HK-2 (cell line): ENCODE measurements at regions not wholly inside any gene's neighbourhood (a gene's known extent, or its start where the extent isn't known, plus 50 kb on each side); places are given as distances from the start of the nearest gene placed in this dataset.

Experiments used
- DNase-seq: peaks from one replicate; pipeline ENCODE4 v3.0.0-alpha.2; 2018; ENCODE audit not compliant: unreplicated experiment

DNA sequence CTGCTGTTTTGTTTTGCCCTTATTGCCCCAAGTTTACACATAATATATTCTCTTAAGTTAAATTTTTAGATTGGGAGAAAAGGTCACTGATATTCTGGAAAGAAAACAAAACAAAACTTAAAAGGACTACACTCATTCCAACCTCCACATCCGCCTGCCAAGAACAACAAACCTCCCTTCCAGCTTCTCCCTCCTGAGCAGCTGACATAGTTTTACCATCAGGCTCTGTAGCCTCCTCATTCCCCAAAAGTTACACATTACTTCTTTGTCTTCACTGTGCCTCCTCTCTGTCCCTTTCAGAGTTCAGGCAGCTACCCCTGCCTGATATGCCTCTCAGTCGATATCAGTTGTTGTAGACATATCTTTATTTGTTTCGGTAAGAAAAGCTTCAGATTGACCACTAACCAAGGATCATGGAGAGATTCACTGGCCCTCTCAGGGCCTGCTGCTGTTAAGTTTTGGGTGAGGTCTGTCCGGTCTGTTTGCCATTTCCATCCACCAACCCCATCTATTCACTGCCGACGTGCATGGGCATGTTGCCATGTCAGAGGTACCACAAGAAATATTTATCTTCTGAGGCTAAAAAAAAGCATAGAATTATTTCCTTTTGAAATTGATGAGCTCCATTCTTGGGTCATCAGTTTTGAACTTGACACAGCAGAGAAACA lies 164.1 kb downstream of the GASK1B start:
- no peak for DNase-seq

DNA sequence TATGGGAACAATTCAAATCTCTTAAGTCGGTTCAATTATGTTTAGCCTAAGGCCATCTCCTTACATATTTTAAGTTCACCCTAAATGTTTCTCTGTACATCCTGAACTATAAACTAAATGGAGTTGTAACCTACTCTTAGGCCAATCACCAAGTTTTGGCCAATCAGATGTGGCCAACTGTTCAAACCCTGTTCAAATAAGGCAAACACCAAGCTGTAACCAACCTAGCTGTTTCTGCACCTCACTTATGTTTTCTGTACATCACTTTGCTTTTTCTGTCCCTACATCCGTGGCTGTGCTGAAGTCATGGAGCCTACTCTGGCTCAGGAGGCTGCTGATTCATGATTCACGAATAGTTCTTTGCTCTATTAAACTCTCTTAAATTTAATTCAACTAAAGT lies 165.3 kb downstream of the GASK1B start:
- DNase-seq: no peak

DNA sequence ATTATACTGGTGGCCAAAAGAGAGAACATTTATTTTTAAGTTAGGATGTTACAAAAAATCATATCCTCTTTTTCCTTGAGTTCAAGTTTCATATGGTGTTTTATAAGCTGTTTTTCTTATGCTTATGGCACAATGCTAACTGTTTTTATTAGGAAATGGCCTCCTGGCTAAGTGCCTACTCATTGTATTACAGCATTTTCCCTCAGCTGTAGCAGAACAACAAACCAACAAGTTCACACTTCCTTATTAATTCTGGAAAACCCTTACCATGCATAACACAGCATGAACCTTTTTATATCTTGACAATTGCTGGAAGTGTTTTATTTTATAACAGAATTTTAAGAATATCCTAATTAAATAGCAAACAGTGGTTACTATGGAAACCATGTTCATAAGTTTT lies 165.8 kb downstream of the GASK1B start:
- no peak for DNase-seq

DNA sequence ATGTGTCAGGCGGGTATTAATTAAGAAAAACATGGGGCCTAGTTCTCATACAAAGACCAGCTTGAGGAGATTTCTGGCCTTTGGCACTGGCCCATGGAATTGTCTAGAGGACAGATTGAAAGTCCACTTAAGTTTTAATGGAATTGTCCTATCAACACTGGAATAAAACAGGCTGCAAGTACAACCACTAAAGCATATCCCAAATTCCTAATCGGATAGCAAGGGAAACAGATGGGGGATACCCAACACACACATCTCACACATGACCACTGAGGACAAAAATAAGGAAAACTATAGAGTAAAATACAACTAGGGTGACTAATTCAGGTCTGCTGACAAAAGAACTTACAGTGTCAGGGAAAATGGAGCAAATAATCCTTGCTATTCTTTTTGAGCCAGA lies 167.8 kb downstream of the GASK1B start:
- no peak for DNase-seq

DNA sequence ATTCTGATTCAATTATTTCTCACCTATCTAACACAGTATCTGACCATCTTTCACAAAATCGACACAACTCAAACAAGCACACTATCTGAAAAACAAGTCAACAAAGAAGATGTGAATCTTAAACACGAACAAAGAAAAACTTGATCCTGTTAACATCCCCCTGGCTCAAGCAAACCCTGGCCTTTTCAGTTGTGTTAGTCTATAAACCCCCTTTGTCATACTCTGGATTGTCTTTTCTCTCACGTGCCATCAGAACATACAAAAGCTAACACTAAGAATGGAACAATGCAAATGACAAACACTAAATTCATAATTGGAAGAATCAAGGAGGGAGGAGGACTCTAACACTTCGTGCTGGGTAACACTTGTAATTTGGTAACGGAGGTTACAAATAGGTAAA lies 168.7 kb downstream of the GASK1B start:
- no peak for DNase-seq

DNA sequence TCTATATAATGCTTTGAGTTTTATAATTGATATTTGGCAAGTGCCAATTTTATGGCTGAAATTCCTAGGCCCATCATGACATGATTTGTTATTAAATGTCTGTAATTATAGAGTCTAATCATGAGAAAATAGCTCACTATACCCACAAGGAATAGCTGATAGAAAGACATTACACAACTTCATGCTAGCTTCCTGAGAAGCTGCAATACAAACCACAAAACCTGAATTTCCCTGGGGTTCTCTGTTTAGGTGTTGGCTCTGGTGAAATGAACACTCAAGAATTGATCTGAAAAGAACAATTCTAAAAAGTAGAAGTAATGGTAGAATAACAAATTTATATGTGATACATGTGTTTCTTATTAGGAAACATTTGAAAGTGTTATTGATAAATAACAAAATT lies 169.6 kb downstream of the GASK1B start:
- no peak for DNase-seq

DNA sequence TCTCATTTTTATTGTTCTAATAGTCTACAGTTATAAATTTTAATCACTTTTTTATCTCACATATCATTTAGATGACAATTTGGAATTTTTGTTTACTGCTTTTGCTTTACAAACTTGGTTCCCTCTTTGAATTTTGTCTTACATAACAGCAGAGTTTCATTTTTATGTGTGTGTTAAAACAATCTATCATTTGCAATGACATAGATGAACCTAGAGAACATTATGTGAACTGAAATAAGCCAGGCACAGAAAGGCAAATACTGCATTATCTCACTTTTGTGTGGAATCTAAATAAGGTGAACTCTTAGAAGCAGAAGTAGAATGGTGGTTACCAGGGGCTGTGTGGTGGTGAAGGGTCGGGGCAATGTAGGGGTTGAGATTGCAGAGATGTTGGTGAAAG lies 170.7 kb downstream of the GASK1B start:
- DNase-seq: no peak

DNA sequence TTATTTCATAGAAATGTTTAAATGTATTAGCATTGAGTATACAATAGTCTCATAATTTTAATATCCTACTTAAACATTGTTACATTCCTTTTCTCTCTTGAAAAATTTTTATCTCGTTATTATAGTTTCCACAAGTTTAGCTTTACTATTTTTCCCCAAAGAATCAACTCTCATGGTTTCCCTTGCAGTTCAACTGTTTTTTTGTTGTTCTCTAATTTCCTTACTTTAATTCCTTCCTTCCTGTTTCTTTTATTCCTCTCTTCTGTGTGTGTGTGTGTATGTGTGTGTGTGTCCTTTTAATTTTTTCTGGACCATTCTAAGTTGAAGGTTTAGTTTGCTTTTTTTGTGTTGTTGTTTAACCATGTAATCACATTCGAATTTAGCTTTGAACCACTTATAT lies 171.1 kb downstream of the GASK1B start:
- no peak for DNase-seq

DNA sequence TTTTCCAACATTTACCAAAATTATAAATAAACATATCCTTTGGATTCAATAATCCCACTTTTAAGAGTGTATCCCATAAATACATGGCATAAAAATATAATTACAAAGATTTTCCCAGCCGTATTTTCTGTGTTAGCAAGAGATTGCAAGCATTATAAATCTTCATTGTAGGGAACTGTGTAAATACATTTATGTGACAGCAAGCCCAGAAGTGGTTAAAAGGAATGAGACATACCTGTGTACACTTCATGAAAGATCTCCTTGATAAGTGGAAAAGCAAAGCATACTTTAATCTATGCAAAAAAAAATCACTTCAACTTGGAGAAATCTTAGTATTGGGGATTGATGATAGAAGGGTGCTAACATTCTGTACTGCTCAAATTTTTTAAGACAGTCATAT lies 173.1 kb downstream of the GASK1B start:
- DNase-seq: no peak

DNA sequence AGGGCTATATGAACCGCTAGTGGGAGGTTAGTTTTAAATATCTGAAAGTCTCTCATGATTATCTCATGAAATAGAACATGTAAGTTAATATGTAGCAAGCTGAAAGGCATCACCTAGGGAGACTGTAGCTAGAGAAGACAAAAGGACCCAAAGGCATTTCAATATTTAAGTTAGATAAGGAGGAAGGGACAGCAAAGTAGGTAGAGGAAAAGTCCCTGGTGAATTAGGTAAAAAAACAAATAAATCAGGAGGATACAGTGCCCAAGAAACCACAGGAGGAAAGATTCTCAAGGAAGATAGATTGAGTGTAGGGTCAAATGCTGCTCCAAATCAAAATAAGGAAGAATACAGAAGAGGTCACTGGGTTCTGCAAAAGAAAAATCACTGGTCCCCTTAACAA lies 175.5 kb downstream of the GASK1B start:
- DNase-seq: no peak

DNA sequence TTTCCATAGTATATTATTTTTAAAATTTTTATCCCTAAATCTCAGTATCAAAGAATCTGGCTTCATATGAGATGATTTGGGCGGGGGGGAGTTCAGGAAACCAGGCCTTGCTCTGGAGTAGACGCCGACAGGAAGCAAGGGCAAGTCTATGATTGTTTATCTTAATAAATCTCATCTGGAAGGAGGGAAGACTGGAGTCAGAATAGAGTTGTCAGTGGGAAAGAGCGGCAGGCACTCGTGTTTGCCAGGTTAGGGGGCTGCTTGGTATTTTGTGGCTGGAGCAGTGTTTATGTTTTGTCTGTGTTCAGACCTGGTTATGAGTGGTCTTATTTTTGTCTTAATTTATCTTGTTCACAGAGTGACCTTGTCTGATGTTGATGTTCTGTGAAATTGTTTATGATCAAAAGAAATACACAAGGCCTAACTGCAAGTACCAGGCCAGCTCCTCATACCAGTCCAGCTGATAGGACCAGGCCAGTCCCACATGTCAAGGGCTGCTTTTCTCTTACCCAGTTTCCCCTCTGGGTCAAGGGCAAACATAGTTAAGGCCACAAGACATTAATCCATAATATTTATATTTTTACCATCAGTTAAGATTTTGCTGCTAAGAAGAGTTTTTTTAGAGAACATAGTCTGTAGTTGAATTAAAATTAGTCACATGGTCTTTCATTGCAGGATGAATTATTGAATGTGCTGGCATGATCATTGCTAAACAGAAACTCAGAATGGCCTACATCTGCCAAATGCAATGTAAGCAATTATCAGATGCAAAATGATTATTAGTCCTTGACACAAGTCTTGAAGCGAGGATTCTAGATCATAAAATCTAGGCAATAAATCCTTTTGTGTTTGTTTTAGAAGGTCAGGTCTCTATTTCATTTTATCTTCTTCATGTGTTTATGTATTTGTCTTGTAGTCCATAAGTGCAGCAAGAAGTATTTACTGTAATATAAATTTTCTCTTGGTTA lies 176.5 kb downstream of the GASK1B start:
- no peak for DNase-seq

DNA sequence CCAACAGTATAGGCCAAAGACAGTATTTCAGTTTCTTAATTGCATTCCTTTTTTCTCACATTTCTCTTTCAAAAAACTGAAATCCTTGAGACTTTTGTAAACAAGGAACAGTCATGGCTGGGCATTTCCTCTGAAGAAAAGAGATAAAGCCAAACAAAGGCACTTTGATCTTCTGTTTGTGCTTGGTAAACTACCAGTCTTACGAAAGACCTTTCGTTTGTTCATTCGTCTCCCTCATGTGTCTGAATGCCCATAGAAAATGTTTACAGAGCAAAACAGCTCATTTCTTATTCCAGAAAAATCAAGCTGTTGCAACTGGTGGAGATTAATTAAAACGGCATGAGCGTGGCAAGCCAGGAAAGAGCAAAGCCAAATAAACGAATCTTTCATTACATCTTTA lies 178.0 kb downstream of the GASK1B start:
- no peak for DNase-seq

DNA sequence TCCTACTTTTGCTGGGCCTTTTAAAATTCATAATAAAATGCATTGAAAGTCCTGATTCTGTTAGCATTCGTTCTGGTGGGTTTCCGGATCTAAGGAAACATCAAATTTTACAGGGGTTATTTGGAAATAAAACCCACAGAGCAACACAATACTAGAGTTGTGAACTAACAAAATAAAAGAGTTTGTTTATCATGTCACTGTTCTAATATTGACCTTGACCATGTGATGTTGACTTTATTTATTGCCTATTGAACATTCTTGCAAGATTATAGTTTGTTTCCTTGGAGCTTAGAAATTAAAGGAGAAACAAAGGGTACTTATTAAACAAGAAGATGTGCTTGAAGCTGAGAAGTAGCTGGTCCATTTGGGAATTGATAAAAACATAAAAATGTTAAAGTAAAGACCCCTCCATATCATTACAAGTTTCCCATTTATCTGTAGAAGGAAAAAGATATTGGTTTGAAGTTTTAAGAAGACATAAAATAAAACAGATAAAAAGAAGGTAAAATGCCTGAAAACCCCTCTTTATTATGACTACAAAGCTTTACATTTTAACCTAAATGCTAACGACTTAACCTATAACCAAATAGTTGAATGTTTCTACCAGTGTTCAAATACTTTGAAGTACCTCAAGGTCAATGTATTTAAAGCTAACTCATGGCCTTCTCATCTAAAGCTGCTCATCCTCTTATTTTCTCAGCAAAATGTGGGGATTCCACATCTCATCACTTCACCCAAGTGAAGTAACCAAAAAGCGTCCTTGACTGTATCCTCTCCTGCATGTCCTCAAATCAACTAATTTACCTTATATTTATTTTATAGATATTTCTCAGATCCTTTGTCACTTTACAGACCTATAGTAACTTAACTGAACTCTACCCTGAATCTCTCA lies 179.6 kb downstream of the GASK1B start:
- DNase-seq: no peak

DNA sequence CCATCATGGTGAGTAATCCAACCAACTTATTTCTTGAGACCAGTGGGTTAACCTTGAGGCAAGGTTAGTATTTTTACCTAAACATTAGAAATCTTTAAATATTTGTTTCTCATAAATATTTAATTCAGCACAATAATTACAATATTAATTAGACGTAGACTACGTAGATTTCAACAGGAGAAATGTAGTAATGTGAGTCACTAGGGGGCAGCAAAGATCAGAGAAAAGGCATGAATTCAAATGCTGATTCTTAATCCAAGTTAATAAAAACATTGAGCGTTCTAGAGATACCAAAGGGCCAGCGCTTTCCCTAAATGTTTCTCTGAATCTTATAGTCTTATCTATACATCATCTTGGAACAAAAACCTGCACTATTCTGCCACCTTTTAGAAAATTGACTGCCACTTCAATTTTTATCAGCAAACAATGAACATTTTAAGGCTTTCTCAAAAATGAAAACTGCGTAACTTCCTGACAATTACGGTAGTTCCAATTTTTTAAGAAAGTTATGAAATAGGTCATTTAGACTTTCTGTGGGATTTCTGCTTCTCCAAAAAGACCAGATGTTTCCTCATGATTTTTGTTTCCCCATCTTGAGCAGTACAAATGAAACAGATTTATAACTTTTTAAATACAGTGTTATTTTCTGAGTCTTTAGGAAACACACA lies 180.7 kb downstream of the GASK1B start:
- no peak for DNase-seq

DNA sequence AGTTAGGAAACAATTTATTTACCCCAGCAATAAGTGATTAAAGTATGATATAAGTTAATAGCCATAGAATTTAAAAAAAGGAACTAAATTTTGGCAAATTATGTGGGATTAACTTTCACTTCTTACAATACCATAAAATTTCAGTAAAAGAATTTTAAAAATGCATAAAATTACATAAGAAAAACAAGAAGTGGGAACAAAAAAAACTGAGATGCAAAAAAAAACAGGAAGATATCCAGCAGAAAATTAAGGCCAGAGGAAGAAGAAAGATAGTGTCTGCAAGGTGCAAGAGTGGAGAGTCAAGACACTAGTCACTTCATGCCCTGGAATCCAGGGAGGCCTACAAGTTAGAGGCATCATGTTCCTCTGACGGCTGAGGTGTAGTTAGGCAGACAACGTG lies 184.2 kb downstream of the GASK1B start:
- no peak for DNase-seq

DNA sequence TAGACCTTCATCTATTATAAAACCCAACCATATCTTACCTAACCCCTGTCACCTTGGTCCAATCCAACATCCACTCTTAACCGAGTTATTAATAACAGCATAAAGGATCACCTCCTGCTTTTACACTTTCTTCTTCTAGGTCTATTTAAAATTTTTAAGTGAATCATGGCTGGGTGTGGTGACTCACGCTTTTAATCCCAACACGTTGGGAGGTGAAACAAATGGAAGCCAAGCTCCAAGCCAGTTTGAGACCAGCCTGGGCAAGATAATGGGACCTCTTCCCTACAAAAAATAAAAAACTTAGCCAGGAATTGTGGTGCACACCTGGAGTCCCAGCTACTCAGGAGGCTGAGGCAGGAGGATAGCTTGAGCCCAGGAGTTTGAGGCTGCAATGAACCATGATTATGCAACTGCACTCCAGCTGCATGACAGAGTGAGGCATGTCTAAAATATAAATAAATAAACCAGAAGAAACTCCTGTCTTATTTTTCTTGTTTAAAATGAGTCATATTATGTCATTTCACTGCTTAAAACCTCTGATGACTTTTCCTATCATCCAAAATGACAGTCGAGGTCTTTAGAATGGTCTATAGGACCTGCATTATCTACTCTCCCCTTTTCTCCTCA lies 188.4 kb downstream of the GASK1B start:
- DNase-seq: no peak

DNA sequence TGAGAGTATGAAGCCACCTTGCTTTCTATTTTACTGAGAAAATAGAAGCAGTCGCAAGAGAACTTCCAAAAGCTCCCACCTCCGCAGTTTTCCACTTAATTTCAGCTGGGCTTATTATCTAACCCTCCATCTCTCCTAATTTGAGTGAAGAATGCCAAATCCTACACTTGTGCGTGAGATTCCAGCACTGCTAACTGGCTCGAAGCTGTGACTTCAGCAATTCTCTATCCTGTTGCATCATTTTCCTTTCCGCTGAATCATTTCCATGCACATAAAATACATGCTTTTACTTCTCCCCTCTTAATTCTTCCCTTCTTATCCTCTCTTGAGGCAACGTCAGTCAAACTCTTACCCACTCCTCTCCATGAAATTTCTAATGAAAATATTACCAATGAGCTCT lies 189.5 kb downstream of the GASK1B start:
- DNase-seq: no peak

DNA sequence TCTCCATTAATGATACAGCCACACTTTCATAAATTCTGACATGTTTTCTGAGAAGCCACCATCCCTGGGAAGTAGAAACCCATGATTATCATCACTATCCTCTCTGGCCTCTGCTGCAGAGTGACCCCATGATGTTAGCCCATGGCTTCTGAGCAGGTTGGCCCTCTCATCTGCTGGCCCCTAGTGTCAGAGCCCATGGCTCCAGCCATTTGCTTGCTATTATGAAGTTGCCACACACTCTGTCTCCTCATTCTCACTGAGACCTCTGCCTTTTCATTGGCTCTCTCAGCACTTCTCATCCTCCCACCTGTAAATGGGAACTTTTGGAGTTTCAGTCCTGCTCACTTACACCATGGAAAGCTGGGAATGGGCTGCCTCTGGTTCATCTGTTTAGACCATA lies 192.7 kb downstream of the GASK1B start:
- DNase-seq: no peak

DNA sequence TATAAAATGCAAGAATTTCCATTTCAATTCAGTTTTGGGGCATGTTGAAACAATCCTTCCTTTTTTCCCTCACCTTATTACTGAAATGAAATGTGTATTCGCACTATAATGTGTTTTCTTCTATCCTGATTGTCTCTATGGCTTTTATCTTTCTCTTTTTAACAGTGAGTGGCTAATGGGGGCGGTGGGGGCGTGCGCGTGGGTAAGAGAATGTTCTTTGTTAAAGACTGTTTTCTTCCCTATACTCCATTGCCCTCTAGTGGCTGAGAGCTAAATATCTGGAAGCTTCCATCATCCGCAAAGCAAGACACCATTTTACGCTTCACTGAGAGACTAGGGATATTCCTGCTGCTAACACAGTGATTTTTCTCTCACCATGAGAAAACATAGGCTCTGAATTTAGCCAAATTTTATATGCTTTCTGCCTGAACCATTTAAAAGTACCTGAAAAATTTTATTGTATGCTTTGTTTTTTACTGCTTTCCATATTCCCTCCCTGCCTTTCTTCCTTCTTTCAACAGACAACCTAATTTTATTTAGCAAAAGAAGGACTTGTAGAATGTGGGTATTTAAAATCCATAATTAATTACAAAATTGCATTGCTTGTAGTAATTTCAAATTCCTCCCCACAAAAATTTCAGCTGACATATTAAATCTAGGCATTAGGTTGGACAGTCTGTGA lies 194.0 kb downstream of the GASK1B start:
- DNase-seq: peak; percentile 42

DNA sequence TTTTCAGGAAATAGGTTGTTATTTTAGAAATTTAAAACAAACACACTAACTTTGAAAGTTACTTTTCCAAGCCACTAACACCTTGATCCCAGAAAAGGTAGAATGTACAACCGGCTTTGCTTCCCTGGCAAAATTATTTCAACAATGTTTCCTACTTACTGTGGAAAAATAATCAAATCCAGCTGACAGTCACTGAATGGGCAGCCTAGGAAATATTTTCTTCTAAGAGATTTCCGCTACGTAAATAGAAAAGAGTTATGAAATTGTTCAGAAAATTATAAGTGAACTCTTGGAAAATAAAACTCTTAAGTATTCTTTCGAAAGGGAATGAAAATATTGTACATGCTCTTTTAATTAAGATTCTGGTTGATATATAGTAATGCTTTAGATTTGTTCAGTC lies 195.7 kb downstream of the GASK1B start:
- DNase-seq: no peak

DNA sequence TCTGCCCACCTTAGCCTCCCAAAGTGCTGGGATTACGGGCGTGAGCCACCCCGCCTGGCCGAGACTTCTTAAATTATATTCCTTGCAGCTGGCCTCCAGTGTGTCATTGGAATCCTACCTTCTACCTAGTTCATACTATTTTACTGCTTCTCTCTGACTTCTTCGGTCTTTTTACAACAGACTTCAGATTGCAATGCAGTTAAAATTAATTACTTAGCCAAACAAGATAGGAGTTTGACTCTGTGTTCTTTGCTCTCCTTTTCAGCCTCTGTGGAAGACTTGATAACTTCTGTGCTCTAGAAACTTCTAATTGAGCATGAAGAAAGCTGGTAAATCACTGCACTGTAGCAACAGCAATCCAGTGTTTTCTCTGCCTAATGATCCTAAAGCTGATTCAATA lies 199.5 kb downstream of the GASK1B start:
- no peak for DNase-seq
